ENCODE measurements at regions not wholly inside any gene's neighbourhood (a gene's known extent, or its start where the extent isn't known, plus 50 kb on each side); places are given as distances from the start of the nearest gene placed in this dataset.

- no peak for ATAC-seq
- no peak for DNase-seq (ENCODE audit: missing footprints)
- intact Hi-C loops (cut with DNase I): no loop called here
These were observed 90.2 kb upstream of the CCDC112 start for GRCh38 chr5:115386657-115387056.

- no peak for ATAC-seq
- intact Hi-C loops (cut with DNase I): no loop called here
- DNase-seq (ENCODE audit: missing footprints): no peak
These were observed 88.3 kb upstream of the CCDC112 start for GRCh38 chr5:115384587-115385375.

DNA sequence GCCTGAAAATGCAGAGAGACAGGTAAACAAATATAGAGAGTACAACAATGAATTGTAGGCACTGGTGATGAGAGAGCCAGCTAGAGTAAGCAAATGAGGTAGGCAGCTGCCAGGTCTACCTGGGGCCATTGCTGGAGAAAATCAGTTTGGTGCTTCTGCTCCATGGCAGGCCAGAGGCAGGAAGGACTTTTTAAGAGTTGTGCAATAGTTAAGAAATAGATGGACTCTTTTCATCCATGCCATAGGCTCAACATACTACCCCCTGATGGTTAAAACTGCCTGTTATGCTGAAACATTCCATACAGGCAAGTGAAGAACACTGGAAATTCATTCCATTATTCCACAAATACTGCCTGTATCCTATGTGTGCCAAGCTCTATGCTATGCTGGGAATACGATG is 86.5 kb upstream of the CCDC112 start:
- ATAC-seq: no peak
- no peak for DNase-seq (ENCODE audit: missing footprints)
- intact Hi-C loops (cut with DNase I): no loop called here

- intact Hi-C loops (cut with DNase I): no loop called here
- DNase-seq (ENCODE audit: missing footprints) (no peak), ATAC-seq (no peak)
These were observed 85.6 kb upstream of the CCDC112 start for GRCh38 chr5:115381911-115382662.

GRCh38 chr5:115379622-115380344 is 83.3 kb upstream of the CCDC112 start:
- intact Hi-C loops (cut with DNase I): loop anchor here (5.0 kb wide), 2 partner anchors 62 to 208 kb away; no protein-coding TSS in a partner anchor
- ATAC-seq: no peak

DNA sequence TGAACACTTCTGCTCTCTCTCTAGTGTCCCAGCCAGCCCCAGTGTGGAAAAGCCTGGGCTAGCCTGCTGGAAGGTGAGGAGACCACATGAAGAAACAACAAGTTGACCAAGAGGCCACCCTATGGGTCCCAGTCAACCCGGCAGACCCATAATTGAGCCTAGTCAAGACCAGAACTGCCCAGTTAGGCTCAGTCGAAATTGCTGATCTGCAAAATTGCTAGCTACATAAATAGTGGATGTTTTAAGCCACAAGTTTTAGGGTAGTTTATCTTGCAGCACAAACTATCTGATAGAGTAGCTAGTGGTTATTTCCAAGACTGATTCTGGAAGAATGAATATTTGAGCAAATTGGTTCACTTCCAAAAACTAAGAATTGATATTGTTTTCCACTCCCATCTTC is 82.3 kb upstream of the CCDC112 start:
- ATAC-seq: no peak
- no peak for DNase-seq (ENCODE audit: missing footprints)
- intact Hi-C loops (cut with DNase I): loop anchor here (5.0 kb wide), 2 partner anchors 61 to 209 kb away; no protein-coding TSS in a partner anchor

More at GRCh38 chr5:115379622-115380344, 83.3 kb upstream of the CCDC112 start:
- DNase-seq (ENCODE audit: missing footprints): no peak

DNA sequence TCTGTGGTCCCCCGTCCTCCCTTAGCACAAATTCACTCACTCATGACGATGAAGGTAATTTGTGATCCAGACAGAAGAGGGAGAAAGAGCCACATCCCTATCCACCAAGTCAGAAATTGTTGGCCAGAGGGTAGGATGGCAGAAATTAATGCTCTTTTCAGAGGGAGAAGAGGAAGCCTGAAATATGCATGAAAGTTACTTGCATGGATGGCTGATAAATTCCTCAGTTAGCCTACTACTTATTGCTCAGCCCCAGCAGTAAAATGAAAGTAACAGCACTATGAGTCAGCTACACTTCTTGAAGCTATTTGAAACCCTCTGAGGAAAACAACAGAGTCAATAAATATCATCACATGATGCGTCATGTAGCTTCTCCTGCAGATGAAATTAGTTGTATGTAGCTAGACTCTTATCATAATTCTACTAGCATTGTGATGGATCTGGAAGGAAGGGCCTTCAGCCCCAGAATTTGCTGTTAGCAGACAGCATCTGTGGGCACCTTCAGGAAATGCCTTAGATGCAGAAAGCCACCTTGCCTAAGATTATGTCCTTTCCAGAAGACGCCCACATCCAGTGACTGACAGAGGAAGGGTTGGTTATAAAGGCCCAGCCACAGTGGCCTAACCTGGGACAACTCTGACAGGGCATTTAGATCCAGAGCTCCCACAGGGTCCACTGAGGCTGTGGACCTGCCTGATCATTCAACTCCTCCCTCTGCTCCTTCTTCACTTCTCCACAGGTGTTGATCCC is 81.2 kb upstream of the CCDC112 start:
- intact Hi-C loops (cut with DNase I): loop anchor here (1.0 to 5.0 kb wide), 5 partner anchors 60 to 210 kb away; partner anchors contain the start of gene FEM1C
- DNase-seq (ENCODE audit: missing footprints) (no peak), ATAC-seq (peak; percentile 80)

GRCh38 chr5:115375893-115376292 is 79.4 kb upstream of the CCDC112 start:
- intact Hi-C loops (cut with DNase I): loop anchor here (2.0 to 5.0 kb wide), 3 partner anchors 59 to 211 kb away; no protein-coding TSS in a partner anchor
- peak; percentile 85 for ATAC-seq
- no peak for DNase-seq (ENCODE audit: missing footprints)

DNA sequence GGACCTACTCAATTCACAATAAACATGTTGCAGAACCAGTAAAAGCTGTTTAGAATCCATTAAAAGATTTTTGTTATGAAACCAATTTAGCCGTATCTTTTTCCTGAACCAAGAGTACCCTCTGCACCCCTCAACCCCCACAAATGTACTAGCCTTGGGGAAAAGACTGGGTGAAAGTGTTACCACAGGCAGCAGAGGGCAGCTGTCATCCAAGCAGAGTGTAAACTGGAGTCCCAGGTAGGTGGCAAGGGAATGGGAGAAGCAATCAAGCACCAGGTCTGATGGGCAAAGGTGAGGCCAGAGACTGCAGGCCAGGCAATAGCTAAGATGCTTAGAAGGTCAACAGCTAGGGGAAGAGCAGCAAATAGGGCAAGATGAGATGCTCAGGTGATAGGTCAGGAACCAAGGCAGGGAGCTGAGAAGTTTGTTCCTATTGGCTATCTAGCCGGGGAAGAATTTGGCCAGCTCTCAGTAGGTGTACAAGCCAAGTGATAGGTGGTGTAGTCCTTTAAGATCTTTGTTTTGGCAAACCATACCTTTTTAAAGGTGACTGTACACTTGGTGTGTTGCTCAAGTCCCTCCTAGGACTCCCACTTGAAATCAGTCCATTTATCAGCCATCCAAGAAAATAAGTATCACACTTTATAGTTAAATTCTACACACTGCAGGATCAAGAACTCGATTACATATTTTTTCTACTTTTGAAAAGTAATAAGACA is 77.8 kb upstream of the CCDC112 start:
- ATAC-seq: no peak
- DNase-seq (ENCODE audit: missing footprints): no peak
- intact Hi-C loops (cut with DNase I): no loop called here

DNA sequence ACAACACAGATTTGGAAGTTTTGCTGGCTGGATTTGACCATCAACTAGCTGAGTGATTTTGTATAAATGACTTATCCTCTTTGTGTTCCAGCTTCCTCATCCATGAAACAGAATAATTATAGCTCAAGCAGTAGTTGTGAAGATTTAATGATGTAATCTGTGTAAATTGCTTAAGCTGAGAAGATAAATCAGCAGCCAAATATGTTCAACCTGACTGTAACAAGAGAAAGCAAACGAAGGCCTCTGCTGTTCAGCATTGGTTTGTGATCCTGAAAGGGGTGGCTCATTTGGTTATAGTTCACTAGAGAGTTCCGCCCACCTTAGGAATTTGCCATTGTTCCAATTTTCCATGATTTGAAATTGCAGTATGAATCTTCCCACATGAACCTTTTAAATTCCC is 75.7 kb upstream of the CCDC112 start:
- no peak for ATAC-seq
- intact Hi-C loops (cut with DNase I): no loop called here
- DNase-seq (ENCODE audit: missing footprints): no peak

- intact Hi-C loops (cut with DNase I): no loop called here
- ATAC-seq (no peak), DNase-seq (ENCODE audit: missing footprints) (no peak)
These were observed 73.1 kb upstream of the CCDC112 start for GRCh38 chr5:115369430-115370144.

GRCh38 chr5:115366223-115366622 is 69.8 kb upstream of the CCDC112 start:
- no peak for DNase-seq (ENCODE audit: missing footprints)
- intact Hi-C loops (cut with DNase I): no loop called here
- peak; percentile 79 for ATAC-seq

- DNase-seq (ENCODE audit: missing footprints) (no peak), ATAC-seq (no peak)
- intact Hi-C loops (cut with DNase I): no loop called here
These were observed 67.4 kb upstream of the CCDC112 start for GRCh38 chr5:115363879-115364278.

- no peak for ATAC-seq
- DNase-seq (ENCODE audit: missing footprints): no peak
- intact Hi-C loops (cut with DNase I): no loop called here
These were observed 63.7 kb upstream of the CCDC112 start for GRCh38 chr5:115360046-115360685.

GRCh38 chr5:115355767-115356381 is 59.4 kb upstream of the CCDC112 start:
- intact Hi-C loops (cut with DNase I): no loop called here
- ATAC-seq: no peak
- DNase-seq (ENCODE audit: missing footprints): no peak

GRCh38 chr5:115355095-115355494 is 58.6 kb upstream of the CCDC112 start:
- DNase-seq (ENCODE audit: missing footprints) (no peak), ATAC-seq (no peak)
- intact Hi-C loops (cut with DNase I): no loop called here

DNA sequence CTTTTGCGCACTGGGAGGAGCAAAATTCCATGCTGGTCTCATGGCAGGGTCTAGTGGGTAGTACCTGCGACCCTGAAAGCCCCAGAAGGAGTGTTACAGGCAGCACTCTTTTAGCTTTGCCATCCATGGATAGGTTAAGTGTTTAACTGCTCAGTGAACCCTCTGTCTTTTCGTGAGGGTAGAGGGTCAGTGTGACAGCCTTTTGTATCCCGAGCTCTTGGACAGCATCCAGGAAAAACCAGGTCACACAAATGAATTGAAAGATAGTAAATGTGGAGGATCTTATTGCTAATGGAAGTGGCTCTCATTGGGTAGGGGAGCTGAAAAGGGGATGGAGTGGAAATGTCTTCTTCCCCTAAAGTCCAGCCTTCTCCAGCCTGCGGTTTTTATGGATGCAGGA is 57.8 kb upstream of the CCDC112 start:
- intact Hi-C loops (cut with DNase I): no loop called here
- ATAC-seq (no peak), DNase-seq (ENCODE audit: missing footprints) (no peak)
